ENCODE measurements at regions not wholly inside any gene's neighbourhood (a gene's known extent, or its start where the extent isn't known, plus 50 kb on each side); places are given as distances from the start of the nearest gene placed in this dataset.

DNA sequence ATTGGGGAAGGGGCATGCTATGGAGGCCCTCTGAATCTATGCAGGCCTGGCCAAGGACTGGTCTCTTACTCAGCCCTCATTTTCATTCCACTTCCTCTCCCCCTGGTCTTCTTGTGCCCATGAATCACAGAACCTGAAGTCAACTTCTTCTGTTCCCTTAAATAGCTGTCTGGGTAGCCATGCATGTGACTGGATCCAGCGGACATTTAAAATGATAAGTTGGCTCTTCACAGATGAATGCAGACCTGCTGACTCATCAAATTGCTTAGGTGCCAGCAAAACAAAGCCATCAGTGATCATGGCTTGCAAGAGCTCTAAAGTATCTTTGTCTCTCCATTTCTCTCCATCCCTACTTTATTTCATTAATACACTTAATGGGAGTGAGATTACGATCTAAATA lies 90.1 kb upstream of the CADPS start:
- no peak overlapping the region for H3K27ac ChIP-seq (ENCODE audit: low read length)
- H3K9me3 ChIP-seq (ENCODE audit: control insufficient read depth, insufficient read depth, low read depth, low read length), result no peaks in the 10 kb centered on the region
- no peak for ATAC-seq
- no peaks in the 10 kb centered on the region for H3K36me3 ChIP-seq (ENCODE audit: control insufficient read depth, insufficient read depth, low read length)
- CTCF ChIA-PET, result no interaction called here
- intact Hi-C loops (cut with micrococcal nuclease; ENCODE audit: unreplicated experiment) (no loop called here), in situ Hi-C loops (cut with HindIII; ENCODE audit: low pct_unique_long_range_greater_than_20kb, low sequenced_read_pairs) (no loop called here)
- no TSS peak for BruUV-seq (replicated peaks)
- POLR2A ChIA-PET, result no interaction called here
- TF ChIP-seq POLR2AphosphoS5 (IDR thresholded peaks at IDR 0.05; ENCODE audit: low read depth, low read length) (no peak), SIN3A (IDR thresholded peaks at IDR 0.05; ENCODE audit: borderline replicate concordance, insufficient read depth, low read depth, low read length) (no peak), TCF7L2 (IDR thresholded peaks at IDR 0.05; ENCODE audit: low read depth, low read length) (no peak), CTCF (IDR thresholded peaks at IDR 0.05) (no peak)
- TF ChIP-seq, protein P1, sequence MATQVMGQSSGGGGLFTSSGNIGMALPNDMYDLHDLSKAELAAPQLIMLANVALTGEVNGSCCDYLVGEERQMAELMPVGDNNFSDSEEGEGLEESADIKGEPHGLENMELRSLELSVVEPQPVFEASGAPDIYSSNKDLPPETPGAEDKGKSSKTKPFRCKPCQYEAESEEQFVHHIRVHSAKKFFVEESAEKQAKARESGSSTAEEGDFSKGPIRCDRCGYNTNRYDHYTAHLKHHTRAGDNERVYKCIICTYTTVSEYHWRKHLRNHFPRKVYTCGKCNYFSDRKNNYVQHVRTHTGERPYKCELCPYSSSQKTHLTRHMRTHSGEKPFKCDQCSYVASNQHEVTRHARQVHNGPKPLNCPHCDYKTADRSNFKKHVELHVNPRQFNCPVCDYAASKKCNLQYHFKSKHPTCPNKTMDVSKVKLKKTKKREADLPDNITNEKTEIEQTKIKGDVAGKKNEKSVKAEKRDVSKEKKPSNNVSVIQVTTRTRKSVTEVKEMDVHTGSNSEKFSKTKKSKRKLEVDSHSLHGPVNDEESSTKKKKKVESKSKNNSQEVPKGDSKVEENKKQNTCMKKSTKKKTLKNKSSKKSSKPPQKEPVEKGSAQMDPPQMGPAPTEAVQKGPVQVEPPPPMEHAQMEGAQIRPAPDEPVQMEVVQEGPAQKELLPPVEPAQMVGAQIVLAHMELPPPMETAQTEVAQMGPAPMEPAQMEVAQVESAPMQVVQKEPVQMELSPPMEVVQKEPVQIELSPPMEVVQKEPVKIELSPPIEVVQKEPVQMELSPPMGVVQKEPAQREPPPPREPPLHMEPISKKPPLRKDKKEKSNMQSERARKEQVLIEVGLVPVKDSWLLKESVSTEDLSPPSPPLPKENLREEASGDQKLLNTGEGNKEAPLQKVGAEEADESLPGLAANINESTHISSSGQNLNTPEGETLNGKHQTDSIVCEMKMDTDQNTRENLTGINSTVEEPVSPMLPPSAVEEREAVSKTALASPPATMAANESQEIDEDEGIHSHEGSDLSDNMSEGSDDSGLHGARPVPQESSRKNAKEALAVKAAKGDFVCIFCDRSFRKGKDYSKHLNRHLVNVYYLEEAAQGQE (IDR thresholded peaks at IDR 0.05; ENCODE audit: insufficient read depth in 1 of 2, low read depth in 2 of 2, low read length in 1 of 2), result no peak
- no peaks in the 10 kb centered on the region for H3K27me3 ChIP-seq (ENCODE audit: control insufficient read depth, insufficient read depth, low read length)
- no peak for DNase-seq (ENCODE audit: low read depth, low spot score)
- no peak overlapping the region for H3K4me3 ChIP-seq (ENCODE audit: low read depth in 2 of 2, low read length in 2 of 2)
- no peaks in the 10 kb centered on the region for H3K4me1 ChIP-seq (ENCODE audit: control insufficient read depth, insufficient read depth, low read length)

DNA sequence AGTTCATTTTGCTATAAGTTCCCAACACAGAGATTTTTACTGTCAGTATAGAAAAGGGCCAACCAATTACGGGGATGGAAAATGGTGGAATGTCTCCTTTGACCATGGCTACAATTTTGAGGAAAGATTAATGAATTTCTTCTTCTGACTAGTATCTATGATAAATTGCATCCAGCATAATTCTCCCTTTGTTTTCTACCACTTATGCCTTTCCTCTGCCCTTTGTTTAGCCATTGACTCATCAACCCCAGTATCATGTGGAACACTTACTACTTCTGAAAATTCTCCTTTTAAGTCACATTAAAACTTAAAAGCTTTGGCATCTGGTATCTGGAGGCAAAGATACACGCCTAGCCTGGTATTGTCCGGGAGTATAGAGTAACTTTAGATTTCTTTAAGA lies 92.9 kb upstream of the CADPS start:
- Histone ChIP-seq H3K4me3 (ENCODE audit: low read depth in 2 of 2, low read length in 2 of 2) (no peak overlapping the region), H3K27me3 (ENCODE audit: control insufficient read depth, insufficient read depth, low read length) (no peaks in the 10 kb centered on the region), H3K9me3 (ENCODE audit: control insufficient read depth, insufficient read depth, low read depth, low read length) (no peaks in the 10 kb centered on the region), H3K27ac (ENCODE audit: low read length) (no peak overlapping the region), H3K36me3 (ENCODE audit: control insufficient read depth, insufficient read depth, low read length) (no peaks in the 10 kb centered on the region), H3K4me1 (ENCODE audit: control insufficient read depth, insufficient read depth, low read length) (no peaks in the 10 kb centered on the region)
- ATAC-seq (no peak), DNase-seq (ENCODE audit: low read depth, low spot score) (no peak)
- TF ChIP-seq CTCF (IDR thresholded peaks at IDR 0.05) (no peak), SIN3A (IDR thresholded peaks at IDR 0.05; ENCODE audit: borderline replicate concordance, insufficient read depth, low read depth, low read length) (no peak), POLR2AphosphoS5 (IDR thresholded peaks at IDR 0.05; ENCODE audit: low read depth, low read length) (no peak), TCF7L2 (IDR thresholded peaks at IDR 0.05; ENCODE audit: low read depth, low read length) (no peak)
- TF ChIP-seq, protein P1 (IDR thresholded peaks at IDR 0.05; ENCODE audit: insufficient read depth in 1 of 2, low read depth in 2 of 2, low read length in 1 of 2), result no peak
- intact Hi-C loops (cut with micrococcal nuclease; ENCODE audit: unreplicated experiment) (no loop called here), in situ Hi-C loops (cut with HindIII; ENCODE audit: low pct_unique_long_range_greater_than_20kb, low sequenced_read_pairs) (no loop called here)
- BruUV-seq (replicated peaks), result no TSS peak
- ChIA-PET POLR2A (no interaction called here), CTCF (no interaction called here)

Measured in Panc1 (cell line).